SK-N-SH (cell line): ENCODE measurements at regions not wholly inside any gene's neighbourhood (a gene's known extent, or its start where the extent isn't known, plus 50 kb on each side); places are given as distances from the start of the nearest gene placed in this dataset.

ENCODE experiments used
- CTCF ChIA-PET: fragments of 300-600, 350-600 bp; formaldehyde crosslinking; extraction: SDS; loops from one replicate; lab custom pipeline; 2021; lab: Yijun Ruan, JAX
- POLR2A ChIA-PET: fragments of 350-600 bp; sonication (Branson Sonifier 250); formaldehyde crosslinking; extraction: SDS; loops from one replicate; lab custom pipeline; 2020; ENCODE audit warnings: antibody characterized with exemption, inconsistent platforms; lab: Yijun Ruan, JAX
- DNase-seq: peaks from one replicate; pipeline ENCODE4 v3.0.0; 2012
- H2AFZ ChIP-seq: fragments of 200-600 bp; sonication (generic); 2 replicates; pipeline ENCODE4 v1.8.1; 2016; ENCODE audit warnings: antibody characterized with exemption, mild to moderate bottlenecking, low read depth
- H3F3A ChIP-seq: fragments of 200-600 bp; sonication (generic); replicated peaks from 2 replicates; pipeline ENCODE3; 2016; ENCODE audit warnings: antibody characterized with exemption, mild to moderate bottlenecking; ENCODE audit not compliant: insufficient read depth
- H3K27ac ChIP-seq, 2 experiments: fragments of 200-500 bp in 1 of 2; fragments of 200-600 bp in 1 of 2; sonication (Bioruptor generic) in 1 of 2; sonication (generic), shearing (Covaris generic) in 1 of 2; 2 replicates each; pipeline versions ENCODE4 v1.5.1 to v1.6.1; 2014 to 2016; ENCODE audit warnings: low read depth in 2 of 2, inconsistent platforms in 1 of 2, low read length in 1 of 2, mild to moderate bottlenecking in 1 of 2, mixed read lengths in 1 of 2
- H3K27me3 ChIP-seq: fragments of 200-600 bp; sonication (generic), shearing (Covaris generic); 2 replicates; pipeline ENCODE4 v1.6.1; 2016; ENCODE audit warnings: mixed run types; ENCODE audit not compliant: insufficient read depth
- H3K36me3 ChIP-seq, 2 experiments: fragments of 200-500 bp in 1 of 2; fragments of 200-600 bp in 1 of 2; sonication (Bioruptor generic) in 1 of 2; sonication (generic) in 1 of 2; replicated peaks in 1 of 2; 2 replicates each; pipeline versions ENCODE3 to v1.5.1; 2014 to 2016; ENCODE audit warnings: low read length in 1 of 2, mild to moderate bottlenecking in 1 of 2; ENCODE audit not compliant: insufficient read depth in 2 of 2, control insufficient read depth in 1 of 2
- H3K4me1 ChIP-seq, 2 experiments: fragments of 200-500 bp in 1 of 2; fragments of 200-600 bp in 1 of 2; sonication (Bioruptor generic) in 1 of 2; sonication (generic), shearing (Covaris generic) in 1 of 2; 2 replicates each; pipeline versions ENCODE4 v1.5.1 to v1.6.1; 2014 to 2016; ENCODE audit warnings: low read depth in 1 of 2, low read length in 1 of 2, mixed run types in 1 of 2; ENCODE audit not compliant: insufficient read depth in 2 of 2, control insufficient read depth in 1 of 2
- H3K4me2 ChIP-seq: fragments of 200-600 bp; sonication (generic), shearing (Covaris generic); 2 replicates; pipeline ENCODE4 v1.6.1; 2017; ENCODE audit warnings: mixed run types
- H3K4me3 ChIP-seq, 2 experiments: fragments of 200-500 bp in 1 of 2; fragments of 200-600 bp in 1 of 2; sonication (Bioruptor generic) in 1 of 2; sonication (generic), shearing (Covaris generic) in 1 of 2; 2 replicates each; pipeline versions ENCODE4 v1.5.1 to v1.8.1; 2014 to 2016; ENCODE audit warnings: low read depth in 2 of 2, inconsistent platforms in 1 of 2, low read length in 1 of 2, mild to moderate bottlenecking in 1 of 2, mixed read lengths in 1 of 2, moderate library complexity in 1 of 2
- H3K79me2 ChIP-seq: fragments of 200-600 bp; sonication (generic); 2 replicates; pipeline ENCODE4 v1.8.1; 2017; ENCODE audit warnings: mild to moderate bottlenecking; ENCODE audit not compliant: insufficient read depth
- H3K9ac ChIP-seq: fragments of 200-600 bp; sonication (generic); 2 replicates; pipeline ENCODE4 v1.6.1; 2017; ENCODE audit warnings: mixed run types
- H3K9me2 ChIP-seq: fragments of 200-600 bp; sonication (generic); 2 replicates; pipeline ENCODE4 v1.6.1; 2017; ENCODE audit warnings: mixed run types
- H3K9me3 ChIP-seq: fragments of 200-600 bp; sonication (generic); 2 replicates; pipeline ENCODE4 v1.6.1; 2017; ENCODE audit warnings: mixed run types, mild to moderate bottlenecking, moderate library complexity
- H4K20me1 ChIP-seq: fragments of 200-600 bp; sonication (generic); 2 replicates; pipeline ENCODE4 v1.6.1; 2017; ENCODE audit warnings: mild to moderate bottlenecking, mixed run types; ENCODE audit not compliant: insufficient read depth
- ELF1 ChIP-seq: IDR thresholded peaks from 2 replicates; pipeline ENCODE4 v1.4.0; 2012
- EP300 ChIP-seq, 2 experiments: IDR thresholded peaks; 2 replicates each; pipeline versions ENCODE4 v1.4.0 to v1.6.1; 2012; ENCODE audit warnings: borderline replicate concordance in 1 of 2, low read depth in 1 of 2, low read length in 1 of 2
- FOXM1 ChIP-seq: IDR thresholded peaks from 2 replicates; pipeline ENCODE4 v1.4.0; 2012; ENCODE audit warnings: low read depth, mild to moderate bottlenecking
- GABPA ChIP-seq: IDR thresholded peaks from 2 replicates; pipeline ENCODE4 v1.4.0; 2012; ENCODE audit warnings: low read depth, mild to moderate bottlenecking
- JUND ChIP-seq: IDR thresholded peaks from 2 replicates; pipeline ENCODE4 v1.4.0; 2012
- MEF2A ChIP-seq: IDR thresholded peaks from 2 replicates; pipeline ENCODE4 v1.4.0; 2012; ENCODE audit warnings: low read depth, borderline replicate concordance
- NRF1 ChIP-seq: IDR thresholded peaks from 2 replicates; pipeline ENCODE4 v1.6.1; 2012; ENCODE audit warnings: low read depth, mild to moderate bottlenecking, low read length
- POLR2AphosphoS5 ChIP-seq: IDR thresholded peaks from 2 replicates; pipeline ENCODE4 v1.6.1; 2012; ENCODE audit warnings: low read depth, low read length
- RAD21 ChIP-seq: IDR thresholded peaks from 2 replicates; pipeline ENCODE4 v1.6.1; 2012; ENCODE audit warnings: mild to moderate bottlenecking, low read length
- RFX5 ChIP-seq: IDR thresholded peaks from 2 replicates; pipeline ENCODE4 v1.6.1; 2012; ENCODE audit warnings: mild to moderate bottlenecking, improper control_type of control experiment, low read length
- TCF12 ChIP-seq: IDR thresholded peaks from 2 replicates; pipeline ENCODE4 v1.4.0; 2012
- WGBS: methylation state at CpG from one replicate; pipeline ENCODE4 v1.1.6; 2017; ENCODE audit warnings: low lambda C conversion rate; 5-methylcytosine and 5-hydroxymethylcytosine counted together
- TF ChIP-seq, protein P1 (sequence below): IDR thresholded peaks from 2 replicates; pipeline ENCODE4; 2012
- TF ChIP-seq, protein P2 (sequence below): fragments of 150-350 bp; IDR thresholded peaks from 2 replicates; pipeline ENCODE4 v1.6.1; 2017; ENCODE audit warnings: antibody characterized with exemption, low read length, low read depth, borderline replicate concordance
- TF ChIP-seq, protein P3 (sequence below): IDR thresholded peaks from 2 replicates; pipeline ENCODE4 v1.6.1; 2012; ENCODE audit warnings: mild to moderate bottlenecking, low read depth, low read length, moderate library complexity
- TF ChIP-seq, protein P4 (sequence below): IDR thresholded peaks from 2 replicates; pipeline ENCODE4 v1.4.0; 2012; ENCODE audit warnings: low read depth
- TF ChIP-seq, protein P5 (sequence below): IDR thresholded peaks from 2 replicates; pipeline ENCODE4 v1.4.0; 2012; ENCODE audit warnings: low read depth, borderline replicate concordance
- TF ChIP-seq, protein P6 (sequence below): fragments of 150-350 bp; IDR thresholded peaks from 2 replicates; pipeline ENCODE4 v1.6.1; 2016; ENCODE audit warnings: mild to moderate bottlenecking, low read depth, low read length

DNA sequence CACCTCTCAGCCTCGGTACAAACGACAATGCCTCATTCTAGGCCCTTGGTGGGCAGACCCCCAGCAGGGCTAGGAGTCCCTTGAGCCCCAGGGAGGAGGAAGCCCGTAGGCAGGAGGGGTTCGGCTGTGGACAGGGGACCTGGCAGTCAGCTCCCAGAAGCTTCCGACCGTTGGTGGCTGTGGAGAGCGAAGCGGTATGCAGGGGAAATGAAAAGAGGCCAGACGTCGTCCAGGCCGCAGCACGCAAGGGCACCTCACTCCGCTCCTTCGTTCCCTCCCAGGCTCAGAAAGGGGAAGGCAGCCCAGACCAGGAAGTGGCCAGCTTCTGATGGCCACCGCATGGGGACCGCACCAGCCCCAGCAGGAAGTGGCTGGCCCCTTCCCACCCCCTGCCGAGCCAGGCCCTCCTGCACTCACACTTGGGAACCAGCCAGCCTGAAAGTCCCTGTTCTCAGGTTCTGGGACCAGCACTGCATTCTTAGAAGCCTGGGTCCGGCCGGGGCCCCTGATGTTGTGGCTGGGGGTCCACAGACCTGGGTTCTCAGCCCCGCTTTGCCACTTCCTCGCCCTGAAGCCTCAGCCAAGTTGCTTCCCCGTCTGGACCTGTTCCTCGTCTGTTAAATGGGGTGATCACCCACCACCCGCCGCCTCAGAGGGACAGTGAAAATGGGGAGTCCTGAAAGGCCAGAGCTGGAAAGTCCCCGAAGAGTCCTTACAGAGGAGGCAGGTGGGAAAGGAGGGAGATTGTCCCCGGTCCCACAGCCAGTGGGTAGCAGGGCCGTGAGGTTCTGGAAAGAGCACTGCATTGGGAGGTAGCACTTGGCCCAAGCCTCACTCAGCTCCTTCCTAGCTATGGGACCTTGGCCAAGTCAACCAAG lies 104.0 kb upstream of the RUNX3 start:
- Histone ChIP-seq H3K9me3 (no peaks in the 10 kb centered on the region), H3K9ac (no peak overlapping the region), H3K4me2 (no peak overlapping the region), H3K36me3 (no peaks in the 10 kb centered on the region), H3K79me2 (no peaks in the 10 kb centered on the region)
- DNase-seq: no peak
- POLR2A ChIA-PET: interaction anchor here (1.2 kb wide), 1 partner anchor 20 kb away, joined by 4 read pairs; no protein-coding TSS in a partner anchor
- WGBS: 86% methylated on average over 22 of the region's 28 CpGs
- TF ChIP-seq, protein P1, sequence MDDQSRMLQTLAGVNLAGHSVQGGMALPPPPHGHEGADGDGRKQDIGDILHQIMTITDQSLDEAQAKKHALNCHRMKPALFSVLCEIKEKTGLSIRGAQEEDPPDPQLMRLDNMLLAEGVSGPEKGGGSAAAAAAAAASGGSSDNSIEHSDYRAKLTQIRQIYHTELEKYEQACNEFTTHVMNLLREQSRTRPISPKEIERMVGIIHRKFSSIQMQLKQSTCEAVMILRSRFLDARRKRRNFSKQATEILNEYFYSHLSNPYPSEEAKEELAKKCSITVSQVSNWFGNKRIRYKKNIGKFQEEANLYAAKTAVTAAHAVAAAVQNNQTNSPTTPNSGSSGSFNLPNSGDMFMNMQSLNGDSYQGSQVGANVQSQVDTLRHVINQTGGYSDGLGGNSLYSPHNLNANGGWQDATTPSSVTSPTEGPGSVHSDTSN: no peak
- TF ChIP-seq MEF2A (no peak), JUND (no peak), ELF1 (no peak)
- TF ChIP-seq, all 33 proteins: peak for 0
- Histone ChIP-seq H3K27ac (no peak overlapping the region), H3K27me3 (no peaks in the 10 kb centered on the region), H3K9me2 (no peaks in the 10 kb centered on the region), H3K4me1 (no peaks in the 10 kb centered on the region), H3K4me3 (no peak overlapping the region), H3F3A (no peaks in the 10 kb centered on the region), H2AFZ (no peak overlapping the region), H4K20me1 (no peaks in the 10 kb centered on the region)
- CTCF ChIA-PET: interaction anchor here (1.0 to 2.5 kb wide), 6 partner anchors 12 to 186 kb away, joined by 3 to 11 read pairs (median 3); no protein-coding TSS in a partner anchor

DNA sequence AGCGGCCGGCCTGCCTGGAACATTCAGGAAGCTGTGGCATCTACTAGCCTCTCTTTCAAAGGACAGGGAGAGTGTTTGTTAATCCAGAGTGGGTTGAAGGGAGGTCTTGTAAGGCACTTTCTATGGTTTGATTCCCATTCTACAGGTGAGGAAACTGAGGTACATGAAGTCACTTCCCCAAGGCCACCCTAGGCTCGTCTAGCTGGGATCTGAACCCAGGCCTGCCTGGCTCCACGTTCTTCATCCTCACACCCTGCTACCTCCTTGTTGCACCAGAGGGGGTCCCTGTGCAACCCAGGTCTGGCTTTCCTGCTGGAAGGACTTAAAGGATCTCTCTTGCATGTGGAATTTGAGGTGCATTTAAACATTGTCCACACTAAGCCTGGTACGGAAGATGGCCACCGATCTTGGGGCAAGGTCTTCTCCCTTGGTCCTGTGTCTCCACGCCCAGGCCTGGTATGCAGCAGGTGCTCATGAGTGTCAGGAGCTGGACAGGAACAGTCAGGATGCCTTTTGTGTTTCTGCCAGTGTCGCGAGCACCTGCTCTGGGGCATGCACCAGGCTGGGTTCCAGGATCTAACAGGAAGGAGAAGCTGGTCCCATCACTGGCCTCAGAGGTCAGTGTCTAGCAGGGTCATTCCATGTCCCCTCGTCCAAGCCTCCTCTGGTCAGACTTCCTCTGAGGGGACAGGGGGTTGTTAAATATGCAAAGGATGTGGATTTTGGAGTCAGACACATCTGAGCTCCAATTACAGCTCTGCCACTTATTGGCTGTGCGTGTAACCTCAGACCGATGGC lies 103.2 kb upstream of the RUNX3 start:
- peak overlapping the region in 1 of 2 experiments; percentile 32; a peak in 1 of 4 replicates for H3K27ac ChIP-seq
- ChIA-PET CTCF (interaction anchor here (1.1 to 2.5 kb wide), 5 partner anchors 13 to 185 kb away, joined by 3 to 11 read pairs (median 3); no protein-coding TSS in a partner anchor), POLR2A (interaction anchor here (1.2 kb wide), 1 partner anchor 21 kb away, joined by 4 read pairs; no protein-coding TSS in a partner anchor)
- H3K4me3 ChIP-seq: no peak overlapping the region
- no peak overlapping the region for H3K9ac ChIP-seq
- DNase-seq: no peak
- H3K79me2 ChIP-seq: no peaks in the 10 kb centered on the region
- H3K27me3 ChIP-seq: no peaks in the 10 kb centered on the region
- H3K36me3 ChIP-seq: no peaks in the 10 kb centered on the region
- no peaks in the 10 kb centered on the region for H3F3A ChIP-seq
- H3K9me2 ChIP-seq: no peaks in the 10 kb centered on the region
- H2AFZ ChIP-seq: no peak overlapping the region
- 78% methylated on average over 6 of the region's 12 CpGs for WGBS
- H3K4me1 ChIP-seq: no peaks in the 10 kb centered on the region
- H3K4me2 ChIP-seq: no peak overlapping the region
- no peaks in the 10 kb centered on the region for H3K9me3 ChIP-seq
- no peaks in the 10 kb centered on the region for H4K20me1 ChIP-seq
- no peak for TF ChIP-seq FOXM1
- TF ChIP-seq, protein P2, sequence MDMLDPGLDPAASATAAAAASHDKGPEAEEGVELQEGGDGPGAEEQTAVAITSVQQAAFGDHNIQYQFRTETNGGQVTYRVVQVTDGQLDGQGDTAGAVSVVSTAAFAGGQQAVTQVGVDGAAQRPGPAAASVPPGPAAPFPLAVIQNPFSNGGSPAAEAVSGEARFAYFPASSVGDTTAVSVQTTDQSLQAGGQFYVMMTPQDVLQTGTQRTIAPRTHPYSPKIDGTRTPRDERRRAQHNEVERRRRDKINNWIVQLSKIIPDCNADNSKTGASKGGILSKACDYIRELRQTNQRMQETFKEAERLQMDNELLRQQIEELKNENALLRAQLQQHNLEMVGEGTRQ: no peak
- no peak for TF ChIP-seq MEF2A
- no peak for TF ChIP-seq EP300 (IDR thresholded peaks at IDR 0.05; ENCODE audit: borderline replicate concordance in 1 of 2, low read depth in 1 of 2, low read length in 1 of 2)
- TF ChIP-seq, protein P3, sequence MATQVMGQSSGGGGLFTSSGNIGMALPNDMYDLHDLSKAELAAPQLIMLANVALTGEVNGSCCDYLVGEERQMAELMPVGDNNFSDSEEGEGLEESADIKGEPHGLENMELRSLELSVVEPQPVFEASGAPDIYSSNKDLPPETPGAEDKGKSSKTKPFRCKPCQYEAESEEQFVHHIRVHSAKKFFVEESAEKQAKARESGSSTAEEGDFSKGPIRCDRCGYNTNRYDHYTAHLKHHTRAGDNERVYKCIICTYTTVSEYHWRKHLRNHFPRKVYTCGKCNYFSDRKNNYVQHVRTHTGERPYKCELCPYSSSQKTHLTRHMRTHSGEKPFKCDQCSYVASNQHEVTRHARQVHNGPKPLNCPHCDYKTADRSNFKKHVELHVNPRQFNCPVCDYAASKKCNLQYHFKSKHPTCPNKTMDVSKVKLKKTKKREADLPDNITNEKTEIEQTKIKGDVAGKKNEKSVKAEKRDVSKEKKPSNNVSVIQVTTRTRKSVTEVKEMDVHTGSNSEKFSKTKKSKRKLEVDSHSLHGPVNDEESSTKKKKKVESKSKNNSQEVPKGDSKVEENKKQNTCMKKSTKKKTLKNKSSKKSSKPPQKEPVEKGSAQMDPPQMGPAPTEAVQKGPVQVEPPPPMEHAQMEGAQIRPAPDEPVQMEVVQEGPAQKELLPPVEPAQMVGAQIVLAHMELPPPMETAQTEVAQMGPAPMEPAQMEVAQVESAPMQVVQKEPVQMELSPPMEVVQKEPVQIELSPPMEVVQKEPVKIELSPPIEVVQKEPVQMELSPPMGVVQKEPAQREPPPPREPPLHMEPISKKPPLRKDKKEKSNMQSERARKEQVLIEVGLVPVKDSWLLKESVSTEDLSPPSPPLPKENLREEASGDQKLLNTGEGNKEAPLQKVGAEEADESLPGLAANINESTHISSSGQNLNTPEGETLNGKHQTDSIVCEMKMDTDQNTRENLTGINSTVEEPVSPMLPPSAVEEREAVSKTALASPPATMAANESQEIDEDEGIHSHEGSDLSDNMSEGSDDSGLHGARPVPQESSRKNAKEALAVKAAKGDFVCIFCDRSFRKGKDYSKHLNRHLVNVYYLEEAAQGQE: no peak
- TF ChIP-seq TCF12: no peak
- TF ChIP-seq, protein P4, sequence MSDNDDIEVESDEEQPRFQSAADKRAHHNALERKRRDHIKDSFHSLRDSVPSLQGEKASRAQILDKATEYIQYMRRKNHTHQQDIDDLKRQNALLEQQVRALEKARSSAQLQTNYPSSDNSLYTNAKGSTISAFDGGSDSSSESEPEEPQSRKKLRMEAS: no peak
- no peak for TF ChIP-seq JUND
- no peak for TF ChIP-seq POLR2AphosphoS5
- TF ChIP-seq, protein P5, sequence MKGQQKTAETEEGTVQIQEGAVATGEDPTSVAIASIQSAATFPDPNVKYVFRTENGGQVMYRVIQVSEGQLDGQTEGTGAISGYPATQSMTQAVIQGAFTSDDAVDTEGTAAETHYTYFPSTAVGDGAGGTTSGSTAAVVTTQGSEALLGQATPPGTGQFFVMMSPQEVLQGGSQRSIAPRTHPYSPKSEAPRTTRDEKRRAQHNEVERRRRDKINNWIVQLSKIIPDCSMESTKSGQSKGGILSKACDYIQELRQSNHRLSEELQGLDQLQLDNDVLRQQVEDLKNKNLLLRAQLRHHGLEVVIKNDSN: no peak
- TF ChIP-seq RAD21: no peak
- no peak for TF ChIP-seq GABPA
- no peak for TF ChIP-seq NRF1
- no peak for TF ChIP-seq RFX5
- TF ChIP-seq, protein P6, sequence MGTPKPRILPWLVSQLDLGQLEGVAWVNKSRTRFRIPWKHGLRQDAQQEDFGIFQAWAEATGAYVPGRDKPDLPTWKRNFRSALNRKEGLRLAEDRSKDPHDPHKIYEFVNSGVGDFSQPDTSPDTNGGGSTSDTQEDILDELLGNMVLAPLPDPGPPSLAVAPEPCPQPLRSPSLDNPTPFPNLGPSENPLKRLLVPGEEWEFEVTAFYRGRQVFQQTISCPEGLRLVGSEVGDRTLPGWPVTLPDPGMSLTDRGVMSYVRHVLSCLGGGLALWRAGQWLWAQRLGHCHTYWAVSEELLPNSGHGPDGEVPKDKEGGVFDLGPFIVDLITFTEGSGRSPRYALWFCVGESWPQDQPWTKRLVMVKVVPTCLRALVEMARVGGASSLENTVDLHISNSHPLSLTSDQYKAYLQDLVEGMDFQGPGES: no peak
